ENCODE measurements at regions not wholly inside any gene's neighbourhood (a gene's known extent, or its start where the extent isn't known, plus 50 kb on each side); places are given as distances from the start of the nearest gene placed in this dataset.

DNA sequence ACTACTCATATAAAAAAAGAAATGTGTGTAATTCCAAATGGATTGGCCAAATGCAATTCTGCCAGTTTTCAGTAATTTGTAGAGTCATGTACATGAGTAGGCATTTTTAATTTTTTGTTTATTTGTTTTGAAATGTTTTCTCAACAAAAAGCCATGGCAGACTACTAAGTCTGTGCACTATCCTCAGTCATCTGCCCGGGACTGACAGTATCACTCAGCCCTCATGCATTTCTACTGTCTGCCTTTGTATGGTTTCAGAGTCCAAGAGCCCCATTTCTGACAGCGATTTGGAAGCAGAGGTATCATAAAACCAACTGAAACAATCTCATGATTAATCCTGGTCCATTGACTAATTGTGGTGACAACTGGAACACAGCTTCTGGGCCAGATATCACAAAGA, 109.9 kb upstream of the NYAP2 start:
- no peaks in the 10 kb centered on the region for H3K36me3 ChIP-seq (ENCODE audit: insufficient read depth, insufficient read length, low read length)
- H3K4me3 ChIP-seq (ENCODE audit: insufficient read length, low read depth) = no peak overlapping the region
- no peaks in the 10 kb centered on the region for H3K4me1 ChIP-seq (ENCODE audit: insufficient read depth, insufficient read length)
- H3K9me3 ChIP-seq (ENCODE audit: insufficient read depth, low read length) = no peaks in the 10 kb centered on the region
- no peak for TF ChIP-seq SUZ12 (IDR thresholded peaks at IDR 0.05; ENCODE audit: extremely low read depth, insufficient read depth, insufficient read length)
- no peak for TF ChIP-seq ZNF274 (IDR thresholded peaks at IDR 0.05; ENCODE audit: low read depth, low read length)
- no peak for TF ChIP-seq YY1 (IDR thresholded peaks at IDR 0.05; ENCODE audit: insufficient read depth, insufficient read length)
- no peaks in the 10 kb centered on the region for H3K27me3 ChIP-seq (ENCODE audit: insufficient read depth, insufficient read length)
- no peak for DNase-seq (ENCODE audit: low read depth, low spot score)
- no peak overlapping the region for H3K9ac ChIP-seq (ENCODE audit: insufficient read length, low read depth)

GRCh38 chr2:225288986-225289385, 110.5 kb upstream of the NYAP2 start:
- H3K27me3 ChIP-seq (ENCODE audit: insufficient read depth, insufficient read length) = no peaks in the 10 kb centered on the region
- H3K9me3 ChIP-seq (ENCODE audit: insufficient read depth, low read length) = no peaks in the 10 kb centered on the region
- H3K4me1 ChIP-seq (ENCODE audit: insufficient read depth, insufficient read length) = no peaks in the 10 kb centered on the region
- TF ChIP-seq YY1 (IDR thresholded peaks at IDR 0.05; ENCODE audit: insufficient read depth, insufficient read length) = no peak
- no peak overlapping the region for H3K4me3 ChIP-seq (ENCODE audit: insufficient read length, low read depth)
- H3K36me3 ChIP-seq (ENCODE audit: insufficient read depth, insufficient read length, low read length) = no peaks in the 10 kb centered on the region
- no peak for DNase-seq (ENCODE audit: low read depth, low spot score)
- H3K9ac ChIP-seq (ENCODE audit: insufficient read length, low read depth) = no peak overlapping the region

DNA sequence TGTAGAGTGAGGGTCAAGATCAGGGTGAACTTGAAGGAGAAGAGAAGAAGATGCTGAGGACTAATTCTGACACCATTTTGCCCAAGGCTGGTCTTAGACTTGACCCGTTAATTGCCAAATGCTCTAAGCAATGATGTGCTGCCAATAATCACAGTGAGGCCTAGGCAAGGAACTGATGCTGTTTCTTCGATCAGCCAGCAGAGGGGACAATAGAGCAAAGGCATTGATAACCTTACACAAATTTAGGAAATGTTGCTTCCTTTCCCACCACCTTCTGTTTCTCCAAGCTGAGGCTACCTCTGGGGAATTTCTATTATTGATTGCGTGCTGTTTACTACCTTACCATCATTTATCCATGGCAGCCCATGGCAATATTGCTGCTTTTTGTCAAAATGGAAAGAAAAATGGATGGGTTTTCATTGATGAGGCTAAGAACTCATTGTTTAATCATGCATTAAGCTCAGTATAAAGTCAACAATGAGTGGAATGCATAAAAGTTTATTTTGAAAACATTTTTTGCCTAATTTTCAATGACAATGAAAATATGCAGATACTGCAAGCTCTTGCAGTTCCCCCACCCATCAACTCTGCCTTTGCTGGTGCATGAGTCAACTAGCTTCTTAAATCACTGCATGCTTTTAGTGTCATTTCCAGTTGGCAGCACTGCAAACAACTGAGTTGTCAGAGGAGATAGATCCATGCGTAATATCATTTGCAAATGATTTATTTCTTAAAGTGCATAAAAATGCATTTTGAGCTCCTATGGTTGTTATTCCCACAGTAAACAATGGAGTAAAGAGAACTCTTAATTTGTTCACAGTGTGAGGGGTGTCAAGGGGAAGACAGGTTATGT, 116.4 kb upstream of the NYAP2 start:
- TF ChIP-seq SUZ12 (IDR thresholded peaks at IDR 0.05; ENCODE audit: extremely low read depth, insufficient read depth, insufficient read length) = no peak
- TF ChIP-seq ZNF274 (IDR thresholded peaks at IDR 0.05; ENCODE audit: low read depth, low read length) = no peak
- no peak for TF ChIP-seq YY1 (IDR thresholded peaks at IDR 0.05; ENCODE audit: insufficient read depth, insufficient read length)
- H3K9me3 ChIP-seq (ENCODE audit: insufficient read depth, low read length) = no peaks in the 10 kb centered on the region
- no peak overlapping the region for H3K9ac ChIP-seq (ENCODE audit: insufficient read length, low read depth)
- H3K4me3 ChIP-seq (ENCODE audit: insufficient read length, low read depth) = no peak overlapping the region
- DNase-seq (ENCODE audit: low read depth, low spot score) = peak; percentile 35
- no peaks in the 10 kb centered on the region for H3K36me3 ChIP-seq (ENCODE audit: insufficient read depth, insufficient read length, low read length)
- H3K4me1 ChIP-seq (ENCODE audit: insufficient read depth, insufficient read length) = no peaks in the 10 kb centered on the region
- no peaks in the 10 kb centered on the region for H3K27me3 ChIP-seq (ENCODE audit: insufficient read depth, insufficient read length)

DNA sequence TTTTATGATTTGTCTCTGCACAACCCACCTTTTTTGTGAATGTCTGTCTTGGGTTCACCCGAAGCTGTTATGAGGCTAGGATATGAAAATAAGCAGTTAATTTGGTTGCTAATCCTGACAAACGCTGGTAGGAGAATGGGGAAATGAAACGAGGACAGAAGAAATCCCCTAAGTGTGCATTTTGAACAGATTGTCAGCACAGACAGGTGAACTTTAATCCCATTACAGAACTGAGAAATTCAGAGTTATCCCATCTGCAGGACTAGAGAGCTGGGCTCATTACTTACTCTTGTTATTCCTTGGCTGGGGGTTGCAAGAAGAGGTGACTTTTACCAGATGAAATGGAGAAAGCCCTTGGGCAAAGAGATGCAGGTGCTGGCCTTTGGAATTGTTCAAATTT, 123.3 kb upstream of the NYAP2 start:
- H3K4me3 ChIP-seq (ENCODE audit: insufficient read length, low read depth) = no peak overlapping the region
- no peaks in the 10 kb centered on the region for H3K36me3 ChIP-seq (ENCODE audit: insufficient read depth, insufficient read length, low read length)
- H3K27me3 ChIP-seq (ENCODE audit: insufficient read depth, insufficient read length) = no peaks in the 10 kb centered on the region
- H3K4me1 ChIP-seq (ENCODE audit: insufficient read depth, insufficient read length) = no peaks in the 10 kb centered on the region
- TF ChIP-seq SUZ12 (IDR thresholded peaks at IDR 0.05; ENCODE audit: extremely low read depth, insufficient read depth, insufficient read length) (no peak), ZNF274 (IDR thresholded peaks at IDR 0.05; ENCODE audit: low read depth, low read length) (no peak), YY1 (IDR thresholded peaks at IDR 0.05; ENCODE audit: insufficient read depth, insufficient read length) (no peak)
- DNase-seq (ENCODE audit: low read depth, low spot score) = no peak
- no peaks in the 10 kb centered on the region for H3K9me3 ChIP-seq (ENCODE audit: insufficient read depth, low read length)
- no peak overlapping the region for H3K9ac ChIP-seq (ENCODE audit: insufficient read length, low read depth)

DNA sequence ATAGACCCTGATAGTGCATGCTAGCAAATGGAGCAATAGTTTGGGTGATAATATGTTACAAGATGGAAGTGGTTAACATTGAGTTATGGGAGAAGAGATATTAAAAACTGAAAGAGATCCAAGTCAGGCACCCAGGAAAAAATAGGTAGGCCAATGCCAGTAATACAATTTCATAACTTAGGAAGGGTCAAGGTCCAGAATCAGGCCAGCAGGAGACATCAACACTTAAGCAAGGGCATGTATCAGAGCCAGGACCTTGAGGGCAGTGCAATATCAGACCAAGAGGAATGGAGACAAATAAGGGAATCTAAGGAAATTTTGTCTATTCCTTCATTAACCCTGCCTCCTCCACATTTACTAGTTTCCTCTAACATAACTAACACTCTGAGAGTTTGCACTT, 124.1 kb upstream of the NYAP2 start:
- no peaks in the 10 kb centered on the region for H3K36me3 ChIP-seq (ENCODE audit: insufficient read depth, insufficient read length, low read length)
- no peaks in the 10 kb centered on the region for H3K9me3 ChIP-seq (ENCODE audit: insufficient read depth, low read length)
- H3K4me1 ChIP-seq (ENCODE audit: insufficient read depth, insufficient read length) = no peaks in the 10 kb centered on the region
- H3K4me3 ChIP-seq (ENCODE audit: insufficient read length, low read depth) = no peak overlapping the region
- no peak for TF ChIP-seq ZNF274 (IDR thresholded peaks at IDR 0.05; ENCODE audit: low read depth, low read length)
- TF ChIP-seq SUZ12 (IDR thresholded peaks at IDR 0.05; ENCODE audit: extremely low read depth, insufficient read depth, insufficient read length) = no peak
- no peak for TF ChIP-seq YY1 (IDR thresholded peaks at IDR 0.05; ENCODE audit: insufficient read depth, insufficient read length)
- H3K27me3 ChIP-seq (ENCODE audit: insufficient read depth, insufficient read length) = no peaks in the 10 kb centered on the region
- H3K9ac ChIP-seq (ENCODE audit: insufficient read length, low read depth) = no peak overlapping the region
- DNase-seq (ENCODE audit: low read depth, low spot score) = no peak

- Histone ChIP-seq H3K4me3 (ENCODE audit: insufficient read length, low read depth) (no peak overlapping the region), H3K36me3 (ENCODE audit: insufficient read depth, insufficient read length, low read length) (no peaks in the 10 kb centered on the region), H3K9ac (ENCODE audit: insufficient read length, low read depth) (no peak overlapping the region), H3K27me3 (ENCODE audit: insufficient read depth, insufficient read length) (no peaks in the 10 kb centered on the region), H3K4me1 (ENCODE audit: insufficient read depth, insufficient read length) (no peaks in the 10 kb centered on the region), H3K9me3 (ENCODE audit: insufficient read depth, low read length) (no peaks in the 10 kb centered on the region)
- no peak for DNase-seq (ENCODE audit: low read depth, low spot score)
- no peak for TF ChIP-seq SUZ12 (IDR thresholded peaks at IDR 0.05; ENCODE audit: extremely low read depth, insufficient read depth, insufficient read length)
Measured at GRCh38 chr2:225274751-225275150, 124.8 kb upstream of the NYAP2 start.

GRCh38 chr2:225272173-225272572, 127.3 kb upstream of the NYAP2 start:
- Histone ChIP-seq H3K4me3 (ENCODE audit: insufficient read length, low read depth) (no peak overlapping the region), H3K4me1 (ENCODE audit: insufficient read depth, insufficient read length) (no peaks in the 10 kb centered on the region), H3K9me3 (ENCODE audit: insufficient read depth, low read length) (no peaks in the 10 kb centered on the region), H3K36me3 (ENCODE audit: insufficient read depth, insufficient read length, low read length) (no peaks in the 10 kb centered on the region), H3K27me3 (ENCODE audit: insufficient read depth, insufficient read length) (no peaks in the 10 kb centered on the region), H3K9ac (ENCODE audit: insufficient read length, low read depth) (no peak overlapping the region)
- no peak for DNase-seq (ENCODE audit: low read depth, low spot score)
- TF ChIP-seq YY1 (IDR thresholded peaks at IDR 0.05; ENCODE audit: insufficient read depth, insufficient read length) = no peak
- no peak for TF ChIP-seq ZNF274 (IDR thresholded peaks at IDR 0.05; ENCODE audit: low read depth, low read length)
- TF ChIP-seq SUZ12 (IDR thresholded peaks at IDR 0.05; ENCODE audit: extremely low read depth, insufficient read depth, insufficient read length) = no peak
